Left ventricle myocardium inferior (tissue), 1 donor: ENCODE measurements at regions not wholly inside any gene's neighbourhood (a gene's known extent, or its start where the extent isn't known, plus 50 kb on each side); places are given as distances from the start of the nearest gene placed in this dataset.

Experiments
- DNase-seq: peaks from one replicate; pipeline ENCODE4 v3.0.0-alpha.2; 2020
- H3K27ac ChIP-seq: fragments of 200-600 bp; replicated peaks from 2 replicates; pipeline ENCODE4 v1.8.0; 2021
- H3K27me3 ChIP-seq: fragments of 200-600 bp; 2 replicates; pipeline ENCODE4 v1.8.0; 2021; ENCODE audit warnings: low read depth
- H3K36me3 ChIP-seq: fragments of 200-600 bp; 2 replicates; pipeline ENCODE4 v1.8.0; 2021
- H3K4me1 ChIP-seq: fragments of 200-600 bp; 2 replicates; pipeline ENCODE4 v1.8.0; 2021
- H3K4me3 ChIP-seq: fragments of 200-600 bp; 2 replicates; pipeline ENCODE4 v1.8.0; 2021; ENCODE audit warnings: mild to moderate bottlenecking, moderate library complexity
- H3K9me3 ChIP-seq: fragments of 200-600 bp; replicated peaks from 2 replicates; pipeline ENCODE4 v1.8.0; 2021
- CTCF ChIP-seq: fragments of 200-600 bp; IDR thresholded peaks from 2 replicates; pipeline ENCODE4 v1.8.0; 2021; ENCODE audit warnings: antibody characterized with exemption, mild to moderate bottlenecking, borderline replicate concordance
- intact Hi-C: fragments of 100-400 bp; cut with micrococcal nuclease; formaldehyde crosslinking; loops from one replicate; pipeline ENCODE4 v1.11.0; 2022
- donor health status: DM: no; HTN: yes; CAD: no; lungs with severe emphysema.

DNA sequence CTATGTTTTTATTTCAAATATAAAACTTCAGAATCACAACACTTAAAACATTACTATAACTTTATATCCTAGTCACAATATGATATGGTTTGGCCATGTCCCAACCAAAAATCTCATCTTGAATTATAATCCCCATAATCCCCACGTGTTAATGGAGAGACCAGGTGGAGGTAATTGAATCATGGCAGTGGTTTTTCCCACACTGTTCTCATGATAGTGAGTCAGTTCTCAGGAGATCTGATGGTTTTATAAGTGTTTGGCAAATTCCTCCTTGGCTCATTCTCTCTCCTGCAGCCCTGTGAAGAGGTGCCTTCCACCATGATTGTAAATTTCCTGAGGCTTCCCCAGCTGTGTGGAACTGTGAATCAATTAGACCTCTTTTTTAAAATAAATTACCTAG, 307.6 kb downstream of the SPRY2 start:
- H3K9me3 ChIP-seq = no peaks in the 10 kb centered on the region
- intact Hi-C loops = no loop called here
- no peak for DNase-seq
- H3K27ac ChIP-seq = no peak overlapping the region
- H3K36me3 ChIP-seq = no peaks in the 10 kb centered on the region
- no peak overlapping the region for H3K4me3 ChIP-seq
- no peak for TF ChIP-seq CTCF
- H3K27me3 ChIP-seq = no peaks in the 10 kb centered on the region
- peaks cover 11% of the 10 kb centered on the region for H3K4me1 ChIP-seq

DNA sequence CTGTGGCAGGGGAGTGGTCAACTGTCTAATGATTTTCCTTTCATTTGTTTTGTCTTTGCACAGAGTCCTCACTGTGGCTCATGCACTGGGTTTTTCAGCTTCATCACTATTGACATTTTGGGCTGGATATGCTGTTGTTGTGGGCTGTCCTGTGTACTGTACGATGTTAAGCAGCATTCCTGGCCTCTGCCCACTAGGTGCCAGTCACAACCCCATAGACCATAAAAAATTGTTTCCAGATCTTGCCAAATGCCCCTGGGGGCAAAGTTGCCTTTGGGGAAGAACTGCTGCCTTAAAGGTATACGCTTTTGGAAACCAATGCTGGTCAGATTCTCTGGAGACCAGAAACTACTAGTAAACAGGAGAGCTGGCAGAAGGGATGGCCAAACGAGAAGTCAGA, 310.4 kb downstream of the SPRY2 start:
- no peak overlapping the region for H3K4me3 ChIP-seq
- H3K27me3 ChIP-seq = no peaks in the 10 kb centered on the region
- no peaks in the 10 kb centered on the region for H3K36me3 ChIP-seq
- no peak overlapping the region for H3K27ac ChIP-seq
- peak; percentile 51 for TF ChIP-seq CTCF
- intact Hi-C loops = no loop called here
- H3K9me3 ChIP-seq = no peaks in the 10 kb centered on the region
- peaks cover 19% of the 10 kb centered on the region for H3K4me1 ChIP-seq
- DNase-seq = no peak

- no peaks in the 10 kb centered on the region for H3K36me3 ChIP-seq
- DNase-seq = no peak
- H3K27ac ChIP-seq = no peak overlapping the region
- H3K4me3 ChIP-seq = no peak overlapping the region
- H3K9me3 ChIP-seq = no peaks in the 10 kb centered on the region
- H3K27me3 ChIP-seq = no peaks in the 10 kb centered on the region
- no peak for TF ChIP-seq CTCF
- H3K4me1 ChIP-seq = peaks cover 19% of the 10 kb centered on the region
- intact Hi-C loops = no loop called here
Observed at GRCh38 chr13:80029170-80029569, 311.8 kb downstream of the SPRY2 start.

DNA sequence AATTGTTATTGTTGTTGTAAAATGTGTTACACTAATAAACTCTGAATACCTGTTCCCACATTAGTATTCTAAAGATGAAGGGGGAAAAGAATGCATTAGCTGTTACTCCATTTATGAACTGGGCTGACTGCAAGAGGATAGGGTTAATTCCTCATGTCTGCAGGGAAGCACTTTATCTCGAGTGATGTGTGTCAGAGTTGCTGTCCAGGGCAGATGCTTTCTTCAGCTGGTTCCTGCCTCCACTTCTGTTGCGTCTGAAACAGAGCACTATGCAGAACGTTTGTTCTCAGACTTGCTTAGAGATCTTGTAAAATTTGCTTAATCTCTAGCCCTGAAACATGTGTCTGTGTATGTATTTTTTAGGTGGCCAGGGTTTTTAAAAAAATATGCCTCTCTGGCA, 318.8 kb downstream of the SPRY2 start:
- no peaks in the 10 kb centered on the region for H3K27me3 ChIP-seq
- intact Hi-C loops = no loop called here

DNA sequence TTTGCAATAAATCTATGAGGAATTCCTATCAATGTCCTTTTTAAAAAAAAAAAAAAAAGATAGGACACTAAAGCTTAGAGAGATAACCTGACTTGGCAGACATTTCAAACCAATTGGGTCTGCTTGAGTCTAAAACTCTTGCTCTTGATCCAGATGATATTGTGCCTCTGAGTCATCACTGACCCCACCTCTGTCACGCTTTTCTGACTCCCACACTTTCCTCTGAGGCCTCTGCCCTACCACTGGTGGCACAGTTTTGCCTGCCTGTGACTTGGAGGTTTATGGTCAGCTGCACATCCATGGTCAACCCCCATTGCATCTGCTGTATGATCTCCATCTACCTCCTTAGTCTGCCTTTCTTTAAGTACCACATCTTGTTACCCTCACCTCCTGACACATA, 328.7 kb downstream of the SPRY2 start:
- no peak overlapping the region for H3K4me3 ChIP-seq
- TF ChIP-seq CTCF = no peak
- H3K9me3 ChIP-seq = peaks cover 4% of the 10 kb centered on the region
- no peak for DNase-seq
- H3K27ac ChIP-seq = no peak overlapping the region
- peaks cover 18% of the 10 kb centered on the region for H3K4me1 ChIP-seq
- intact Hi-C loops = no loop called here
- H3K36me3 ChIP-seq = no peaks in the 10 kb centered on the region
- no peaks in the 10 kb centered on the region for H3K27me3 ChIP-seq

More for the DNA sequence above, 318.8 kb downstream of the SPRY2 start:
- Histone ChIP-seq H3K27ac (no peak overlapping the region), H3K9me3 (peaks cover under 1% of the 10 kb centered on the region), H3K4me3 (no peak overlapping the region), H3K36me3 (no peaks in the 10 kb centered on the region), H3K4me1 (peaks cover 6% of the 10 kb centered on the region)
- TF ChIP-seq CTCF = no peak
- DNase-seq = no peak
